BLaER1 treated with 17β-estradiol and CSF1 and Interleukin-3, amounts not matched to agents 10 nM and 100 nM (cell line): ENCODE measurements at regions not wholly inside any gene's neighbourhood (a gene's known extent, or its start where the extent isn't known, plus 50 kb on each side); places are given as distances from the start of the nearest gene placed in this dataset.
"Not testable (repeated sequence)": the region's sequence is repeated elsewhere in the genome, so short reads cannot be mapped to it uniquely, and the experiment has no call there.

ENCODE experiments used
- H3K27ac ChIP-seq, 11 experiments: shearing (Covaris generic); formaldehyde crosslinking; 2 replicates each; pipeline ENCODE4 v1.8.1; 2022
- H3K27me3 ChIP-seq, 11 experiments: shearing (Covaris generic); formaldehyde crosslinking; 2 replicates each; pipeline ENCODE4 v1.8.1; 2022
- H3K36me3 ChIP-seq, 11 experiments: shearing (Covaris generic); formaldehyde crosslinking; 2 replicates each; pipeline ENCODE4 v1.8.1; 2022
- H3K4me1 ChIP-seq, 10 experiments: shearing (Covaris generic); formaldehyde crosslinking; 2 replicates each; pipeline ENCODE4 v1.8.1; 2022
- H3K4me2 ChIP-seq, 11 experiments: shearing (Covaris generic); formaldehyde crosslinking; 2 replicates each; pipeline ENCODE4 v1.8.1; 2022
- H3K4me3 ChIP-seq, 10 experiments: shearing (Covaris generic); formaldehyde crosslinking; 2 replicates each; pipeline ENCODE4 v1.8.1; 2022
- H3K9ac ChIP-seq, 11 experiments: shearing (Covaris generic); formaldehyde crosslinking; 2 replicates each; pipeline ENCODE4 v1.8.1; 2022
- H3K9me3 ChIP-seq, 11 experiments: shearing (Covaris generic); formaldehyde crosslinking; replicated peaks in 1 of 11; 2 replicates each; pipeline ENCODE4 v1.8.1; 2022
- H4K20me1 ChIP-seq, 11 experiments: shearing (Covaris generic); formaldehyde crosslinking; 2 replicates each; pipeline ENCODE4 v1.8.1; 2022
- Cebpa-rat ChIP-seq, 11 experiments: shearing (Covaris generic); IDR thresholded peaks; 2 replicates each; pipeline ENCODE4 v1.8.1; 2022

DNA sequence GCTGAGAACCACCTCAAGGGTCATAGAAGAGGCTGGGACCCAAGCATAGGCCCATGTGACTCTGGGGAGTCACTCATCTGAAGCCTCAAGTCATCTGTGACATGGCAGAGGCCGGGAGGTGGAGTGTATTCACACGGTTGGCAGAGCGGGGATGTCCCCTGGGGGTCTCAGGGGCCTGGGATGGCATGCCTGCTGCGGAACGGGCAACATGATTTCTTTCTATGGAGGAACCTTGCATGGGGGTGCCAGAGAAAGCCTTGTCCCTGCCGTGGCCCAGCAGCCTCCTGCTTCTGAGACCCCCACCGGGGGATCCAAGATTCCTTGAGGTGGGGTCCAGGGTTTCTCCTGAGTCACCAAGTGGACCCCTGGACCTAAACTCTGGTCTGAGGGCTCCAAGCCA is 173.7 kb upstream of the TPTE start:
- H3K4me1 ChIP-seq, H3K9ac ChIP-seq: not testable (repeated sequence)
- H3K9me3 ChIP-seq, result peaks cover 31 to 50% (median 43%) of the 10 kb centered on the region in 11 experiments

DNA sequence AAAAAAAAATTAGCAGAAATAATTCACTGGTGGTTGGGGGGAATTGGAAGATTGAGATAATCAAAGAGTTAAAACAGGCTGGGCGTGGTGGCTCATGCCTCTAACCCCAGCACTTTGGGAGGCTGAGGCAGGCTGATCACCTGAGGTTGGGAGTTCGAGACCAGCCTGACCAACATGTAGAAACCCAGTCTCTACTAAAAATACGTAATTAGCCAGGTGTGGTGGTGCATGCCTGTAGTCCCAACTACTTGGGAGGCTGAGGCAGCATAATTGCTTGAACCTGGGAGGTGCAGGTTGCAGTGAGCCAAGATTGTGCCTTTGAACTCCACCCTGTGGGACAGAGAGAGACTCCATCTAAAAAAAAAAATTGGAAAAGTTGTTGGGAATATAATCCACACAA is 173.2 kb upstream of the TPTE start:
- H3K27me3 ChIP-seq, H3K4me2 ChIP-seq, H4K20me1 ChIP-seq, H3K9ac ChIP-seq, H3K4me3 ChIP-seq, H3K27ac ChIP-seq, H3K4me1 ChIP-seq, H3K36me3 ChIP-seq: not testable (repeated sequence)
- peaks cover 29 to 46% (median 40%) of the 10 kb centered on the region in 11 experiments for H3K9me3 ChIP-seq

More for the DNA sequence above, 173.7 kb upstream of the TPTE start:
- not testable (repeated sequence) for H3K4me2 ChIP-seq, H3K27ac ChIP-seq, H3K27me3 ChIP-seq, H4K20me1 ChIP-seq, H3K4me3 ChIP-seq, H3K36me3 ChIP-seq

DNA sequence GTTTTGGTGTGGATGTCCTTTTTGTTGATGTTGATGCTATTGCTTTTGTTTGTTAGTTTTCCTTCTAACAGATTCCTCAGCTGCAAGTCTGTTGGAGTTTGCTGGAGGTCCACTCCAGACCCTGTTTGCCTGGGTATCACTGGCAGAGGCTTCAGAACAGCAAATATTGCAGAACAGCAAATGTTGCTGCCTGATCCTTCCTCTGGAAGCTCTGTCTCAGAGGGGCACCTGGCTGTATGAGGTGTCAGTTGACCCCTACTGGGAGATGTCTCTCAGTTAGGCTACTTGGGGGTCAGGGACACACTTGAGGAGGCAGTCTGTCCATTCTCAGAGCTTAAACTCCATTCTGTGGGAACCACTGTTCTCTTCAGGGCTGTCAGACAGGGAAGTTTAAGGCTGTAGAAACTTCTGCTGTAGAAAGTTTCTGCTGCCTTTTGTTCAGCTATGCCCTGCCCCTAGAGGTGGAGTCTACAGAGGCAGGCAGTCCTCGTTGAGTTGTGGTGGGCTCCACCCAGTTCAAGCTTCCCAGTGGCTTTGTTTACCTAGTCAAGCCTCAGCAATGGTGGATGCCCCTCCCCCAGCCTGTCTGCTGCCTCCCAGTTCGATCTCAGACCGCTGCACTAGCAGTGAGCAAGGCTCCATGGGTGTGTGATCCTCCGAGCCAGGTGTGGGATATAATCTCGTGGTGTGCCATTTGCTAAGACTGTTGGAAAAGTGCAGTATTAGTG is 166.4 kb upstream of the TPTE start:
- not testable (repeated sequence) for H3K4me3 ChIP-seq, H4K20me1 ChIP-seq, H3K36me3 ChIP-seq, H3K4me2 ChIP-seq, H3K9ac ChIP-seq, H3K4me1 ChIP-seq, H3K27me3 ChIP-seq, H3K27ac ChIP-seq
- H3K9me3 ChIP-seq, result peaks cover 7 to 16% (median 12%) of the 10 kb centered on the region in 11 experiments; a peak in 17 of 22 replicates

DNA sequence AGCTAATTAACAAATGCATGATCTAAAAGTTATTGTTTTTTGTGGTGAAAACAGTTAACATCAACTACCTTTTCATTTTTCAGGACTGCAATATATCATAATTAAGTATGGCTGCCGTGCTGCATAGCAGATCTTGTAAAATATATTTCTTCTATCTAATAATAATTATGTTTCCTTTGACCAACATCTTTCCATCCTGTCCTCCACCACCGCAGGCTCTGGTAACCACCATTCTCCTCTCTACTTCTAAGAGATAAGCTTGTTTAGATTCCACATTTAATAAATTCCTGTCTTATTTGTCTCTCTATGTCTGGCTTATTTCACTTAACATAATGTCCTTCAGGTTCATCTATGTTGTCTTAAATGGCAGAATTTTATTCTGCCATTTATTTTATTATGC is 162.3 kb upstream of the TPTE start:
- H3K27ac ChIP-seq, H3K9ac ChIP-seq, H3K4me1 ChIP-seq, H3K4me3 ChIP-seq, H3K27me3 ChIP-seq, H4K20me1 ChIP-seq, H3K4me2 ChIP-seq, H3K36me3 ChIP-seq: not testable (repeated sequence)
- H3K9me3 ChIP-seq, result peaks cover 5 to 14% (median 7%) of the 10 kb centered on the region in 11 experiments; a peak in 15 of 22 replicates

DNA sequence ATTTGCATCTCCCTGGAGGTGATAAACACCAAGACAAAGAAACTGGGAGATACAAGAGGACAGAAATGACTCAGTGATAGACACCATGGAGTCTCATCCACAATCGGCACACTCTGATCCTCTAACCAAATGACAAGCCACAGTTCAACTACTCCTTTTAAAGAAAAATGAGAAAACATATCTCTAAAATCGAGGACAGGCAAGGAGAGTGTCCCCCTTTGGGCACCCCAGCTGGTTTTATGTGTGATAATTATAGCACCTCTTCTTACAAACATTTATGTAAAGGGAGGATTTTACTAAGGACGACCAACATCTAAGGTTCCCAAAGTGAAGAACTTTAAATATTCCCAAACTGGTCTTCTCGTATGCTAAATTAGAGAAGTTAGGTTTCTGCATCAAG is 161.5 kb upstream of the TPTE start:
- H3K9me3 ChIP-seq, result peaks cover 4 to 12% (median 5%) of the 10 kb centered on the region in 11 experiments; a peak in 15 of 22 replicates
- H3K27ac ChIP-seq, H3K27me3 ChIP-seq: not testable (repeated sequence)

DNA sequence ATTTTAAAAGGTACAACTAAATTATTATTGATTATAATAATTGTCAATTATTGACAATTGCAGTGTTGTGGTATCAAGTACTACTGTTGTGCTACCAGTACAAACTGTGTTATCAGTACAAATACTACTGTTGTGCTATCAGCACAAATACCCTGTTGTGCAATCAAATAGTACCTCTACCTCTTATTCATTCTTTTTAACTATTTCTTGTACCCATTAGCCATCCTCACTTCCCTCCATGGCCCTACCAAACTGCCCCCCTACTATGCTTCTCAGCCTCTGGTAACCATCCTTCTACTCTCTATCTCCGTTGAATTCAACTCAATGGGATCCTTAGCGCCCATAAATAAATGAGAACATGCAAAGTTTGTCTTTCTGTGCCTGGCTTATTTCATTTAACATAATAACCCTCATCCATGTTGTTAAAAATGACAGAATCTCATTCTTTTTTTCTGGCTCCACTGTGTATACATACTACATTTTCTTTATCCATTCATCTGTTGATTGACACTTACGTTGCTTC is 160.1 kb upstream of the TPTE start:
- not testable (repeated sequence) for H3K27me3 ChIP-seq, H4K20me1 ChIP-seq, H3K27ac ChIP-seq

More for the DNA sequence above, 161.5 kb upstream of the TPTE start:
- H3K9ac ChIP-seq, H3K36me3 ChIP-seq, H3K4me2 ChIP-seq, H3K4me1 ChIP-seq, H3K4me3 ChIP-seq, H4K20me1 ChIP-seq: not testable (repeated sequence)

DNA sequence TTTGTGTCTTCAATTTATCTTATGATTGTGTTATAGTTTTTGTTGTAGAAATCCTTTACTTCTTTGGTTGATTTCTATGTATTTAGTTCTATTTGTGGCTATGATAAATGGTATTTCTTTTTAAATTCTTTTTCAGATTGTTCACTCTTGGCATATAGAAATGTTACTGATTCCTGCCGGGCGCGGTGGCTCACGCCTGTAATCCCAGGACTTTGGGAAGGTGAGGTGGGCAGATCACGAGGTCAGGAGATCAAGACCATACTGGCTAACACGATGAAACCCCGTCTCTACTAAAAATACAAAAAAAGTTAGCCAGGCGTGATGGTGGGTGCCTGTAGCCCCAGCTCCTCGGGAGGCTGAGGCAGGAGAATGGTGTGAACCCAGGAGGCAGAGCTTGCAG is 158.6 kb upstream of the TPTE start:
- H3K4me3 ChIP-seq, H3K9me3 ChIP-seq, H3K27me3 ChIP-seq, H3K27ac ChIP-seq, H3K4me2 ChIP-seq, H4K20me1 ChIP-seq, H3K36me3 ChIP-seq, H3K9ac ChIP-seq, H3K4me1 ChIP-seq: not testable (repeated sequence)

More for the DNA sequence above, 160.1 kb upstream of the TPTE start:
- not testable (repeated sequence) for H3K4me3 ChIP-seq, H3K4me1 ChIP-seq, H3K36me3 ChIP-seq, H3K9me3 ChIP-seq, H3K9ac ChIP-seq, H3K4me2 ChIP-seq
- peak in 3 of 11 experiments; percentile 17 to 61 (median 46); a peak in 3 of 22 replicates for TF ChIP-seq Cebpa-rat (IDR thresholded peaks at IDR 0.05)

DNA sequence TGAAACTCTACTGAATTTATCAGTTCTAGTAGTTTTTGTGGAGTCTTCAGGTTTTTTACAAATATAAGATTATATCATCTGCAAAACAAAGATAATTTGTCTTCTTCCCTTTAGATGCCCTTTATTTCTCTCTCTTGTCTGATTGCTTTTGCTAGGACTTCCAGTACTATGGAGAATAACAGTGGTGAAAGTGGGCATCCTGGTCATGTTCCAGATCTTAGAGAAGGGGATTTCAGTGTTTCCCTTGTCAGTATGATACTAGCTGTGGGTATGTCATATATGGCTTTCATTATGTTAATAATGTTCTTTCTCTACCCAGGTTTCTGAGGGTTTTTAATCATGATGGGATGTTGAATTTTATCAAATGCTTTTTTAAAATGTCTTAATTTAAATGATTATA is 158.1 kb upstream of the TPTE start:
- not testable (repeated sequence) for H3K4me2 ChIP-seq, H3K27me3 ChIP-seq, H3K4me1 ChIP-seq, H3K9ac ChIP-seq, H3K36me3 ChIP-seq, H3K9me3 ChIP-seq, H4K20me1 ChIP-seq, H3K27ac ChIP-seq, H3K4me3 ChIP-seq

DNA sequence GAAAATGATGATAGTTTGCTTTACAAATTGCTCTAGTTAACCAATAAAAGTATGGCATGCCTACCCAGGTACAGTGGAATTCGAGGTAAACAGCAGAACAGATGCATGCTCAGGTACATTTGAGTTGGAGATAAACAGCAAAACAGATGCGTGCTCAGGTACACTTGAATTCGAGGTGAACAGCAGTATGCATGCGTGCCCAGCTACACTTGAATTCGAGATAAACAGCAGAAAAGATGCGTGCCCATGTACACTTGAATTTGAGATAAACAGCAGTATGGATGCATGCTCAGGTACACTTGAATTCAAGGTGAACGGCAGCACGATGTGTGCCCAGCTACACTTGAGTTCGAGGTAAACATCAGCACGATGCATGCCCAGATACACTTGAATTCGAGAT is 155.2 kb upstream of the TPTE start:
- not testable (repeated sequence) for H4K20me1 ChIP-seq, H3K9me3 ChIP-seq, H3K4me2 ChIP-seq, H3K4me1 ChIP-seq, H3K4me3 ChIP-seq, H3K27me3 ChIP-seq, H3K9ac ChIP-seq, H3K36me3 ChIP-seq, H3K27ac ChIP-seq

DNA sequence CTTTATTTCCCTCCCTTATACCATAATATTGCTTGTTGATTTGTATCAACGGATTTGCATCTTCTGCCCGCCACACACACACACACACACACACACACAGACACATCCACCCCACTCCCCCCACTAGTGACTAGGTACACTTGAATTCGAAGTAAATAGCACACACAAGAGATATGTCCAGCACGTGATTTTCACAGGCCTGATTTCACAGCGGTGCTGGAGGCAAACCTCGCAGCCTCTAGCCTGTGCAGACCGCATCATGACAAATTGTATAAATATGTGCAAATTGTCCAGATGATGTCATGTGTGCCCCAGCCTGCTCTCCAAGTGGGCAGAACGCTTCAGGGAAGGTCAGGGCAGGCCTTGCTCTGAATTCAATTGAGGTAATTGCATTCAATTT is 153.8 kb upstream of the TPTE start:
- not testable (repeated sequence) for H3K4me1 ChIP-seq, H3K36me3 ChIP-seq, H3K4me2 ChIP-seq, H3K27ac ChIP-seq, H4K20me1 ChIP-seq, H3K4me3 ChIP-seq, H3K9ac ChIP-seq, H3K27me3 ChIP-seq
- H3K9me3 ChIP-seq, result peaks cover 0 to 18% (median 4%) of the 10 kb centered on the region in 11 experiments; a peak in 8 of 22 replicates

DNA sequence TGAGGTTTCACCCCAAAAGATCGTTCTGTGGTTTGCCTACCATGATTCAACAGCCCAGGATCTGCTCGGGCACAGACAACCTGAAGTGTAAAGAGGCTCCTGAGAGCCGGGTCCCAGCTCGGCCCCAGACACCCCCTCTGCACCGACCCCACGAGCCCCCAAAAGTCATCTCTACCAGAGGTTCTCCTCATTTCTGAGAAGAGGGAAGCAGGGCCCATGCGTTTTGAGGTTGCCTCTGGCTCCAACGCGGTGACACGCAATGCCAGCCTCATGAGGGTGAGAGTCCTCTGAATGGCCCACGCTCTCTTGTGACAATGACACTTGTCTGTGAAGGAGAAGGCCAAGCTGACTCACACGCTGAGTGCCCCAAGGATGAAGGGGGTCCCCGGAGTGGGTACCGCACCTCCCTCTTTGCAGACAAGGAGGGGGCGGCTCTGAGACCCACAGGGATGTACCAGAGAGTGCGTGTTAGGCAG is 153.0 kb upstream of the TPTE start:
- not testable (repeated sequence) for H3K4me1 ChIP-seq, H3K9ac ChIP-seq, H4K20me1 ChIP-seq, H3K27ac ChIP-seq, H3K27me3 ChIP-seq, H3K4me2 ChIP-seq, H3K4me3 ChIP-seq, H3K36me3 ChIP-seq
- peaks cover 0 to 22% (median 6%) of the 10 kb centered on the region in 11 experiments; a peak in 12 of 22 replicates for H3K9me3 ChIP-seq

DNA sequence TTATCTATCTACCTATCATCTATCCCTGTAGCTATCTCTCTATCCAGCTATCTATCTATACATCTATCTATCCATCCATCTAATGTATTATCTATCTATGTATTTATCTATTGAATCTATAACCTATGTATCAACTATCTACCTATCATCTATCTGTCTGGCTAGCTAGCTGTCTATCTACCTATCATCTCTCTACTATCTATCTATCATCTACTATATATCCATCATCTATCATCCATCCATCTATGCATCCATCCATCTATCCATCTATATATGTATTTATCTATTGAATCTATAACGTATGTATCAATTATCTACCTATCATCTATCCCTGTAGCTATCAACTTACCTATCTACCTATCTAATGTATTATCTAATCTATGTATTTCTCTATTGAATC is 152.1 kb upstream of the TPTE start:
- H3K36me3 ChIP-seq, H4K20me1 ChIP-seq, H3K27ac ChIP-seq, H3K9ac ChIP-seq, H3K4me1 ChIP-seq, H3K4me3 ChIP-seq, H3K27me3 ChIP-seq, H3K4me2 ChIP-seq: not testable (repeated sequence)
- H3K9me3 ChIP-seq, result peaks cover 0 to 18% (median 6%) of the 10 kb centered on the region in 11 experiments; a peak in 12 of 22 replicates

DNA sequence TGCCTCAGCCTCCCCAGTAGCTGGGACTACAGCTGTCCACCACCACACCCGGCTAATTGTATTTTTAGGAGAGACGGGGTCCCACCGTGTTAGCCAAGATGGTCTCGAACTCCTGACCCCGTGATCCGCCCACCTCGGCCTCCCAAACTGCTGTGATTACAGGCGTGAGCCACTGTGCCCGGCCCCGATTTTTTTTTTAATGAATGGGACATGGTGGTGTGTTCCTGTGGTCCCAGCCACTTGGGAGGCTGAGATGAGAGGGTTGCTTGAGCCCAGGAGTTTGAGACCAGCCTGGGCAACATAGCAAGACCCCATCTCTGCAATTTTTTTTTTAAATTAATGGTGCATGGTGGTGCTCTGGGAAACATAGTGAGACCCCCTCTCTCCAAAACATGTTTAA is 143.6 kb upstream of the TPTE start:
- peaks cover 29 to 54% (median 44%) of the 10 kb centered on the region in 11 experiments for H3K9me3 ChIP-seq
- H3K27me3 ChIP-seq, H3K27ac ChIP-seq, H3K36me3 ChIP-seq, H4K20me1 ChIP-seq, H3K4me2 ChIP-seq, H3K4me1 ChIP-seq, H3K4me3 ChIP-seq, H3K9ac ChIP-seq: not testable (repeated sequence)

DNA sequence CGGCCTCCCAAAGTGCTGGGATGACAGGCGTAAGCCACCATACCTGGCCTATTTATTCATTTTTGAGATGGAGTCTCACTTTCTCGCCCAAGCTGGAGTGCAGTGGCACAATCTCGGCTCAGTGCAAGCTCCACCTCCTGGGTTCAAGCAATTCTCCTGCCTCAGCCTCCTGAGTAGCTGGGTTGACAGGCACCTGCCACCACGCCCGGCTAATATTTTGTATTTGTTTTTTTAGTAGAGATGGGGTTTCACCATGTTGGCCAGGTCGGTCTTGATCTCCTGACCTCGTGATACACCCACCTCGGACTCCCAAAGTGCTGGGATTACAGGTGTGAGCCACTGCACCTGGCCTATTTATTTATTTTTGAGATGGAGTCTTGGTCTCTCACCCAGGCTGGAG is 141.6 kb upstream of the TPTE start:
- H3K9me3 ChIP-seq, result peaks cover 40 to 66% (median 57%) of the 10 kb centered on the region in 11 experiments
- not testable (repeated sequence) for H3K36me3 ChIP-seq, H3K4me1 ChIP-seq, H4K20me1 ChIP-seq, H3K4me2 ChIP-seq, H3K9ac ChIP-seq, H3K27me3 ChIP-seq, H3K27ac ChIP-seq, H3K4me3 ChIP-seq
